Caco-2 (cell line): ENCODE measurements at regions not wholly inside any gene's neighbourhood (a gene's known extent, or its start where the extent isn't known, plus 50 kb on each side); places are given as distances from the start of the nearest gene placed in this dataset.

Source experiments
- BruUV-seq: library from RNA; stranded (reverse); fragments of 400-500 nt; replicated peaks from 2 replicates; lab custom pipeline; 2021; lab: Mats Ljungman, UMichigan
- CTCF ChIA-PET: fragments of 300-600 bp; sonication (Branson Sonifier 250); formaldehyde crosslinking; loops from one replicate; lab custom pipeline; 2022; ENCODE audit warnings: antibody characterized with exemption; lab: Charles Lee
- POLR2A ChIA-PET: fragments of 300-600 bp; sonication (Branson Sonifier 250); formaldehyde crosslinking; loops from one replicate; lab custom pipeline; 2022; ENCODE audit warnings: antibody characterized with exemption; lab: Charles Lee
- DNase-seq, 2 experiments: peaks; one replicate each; pipeline versions ENCODE4 v3.0.0 to v3.0.0-alpha.2; 2020 to 2022
- H3K27me3 ChIP-seq: replicated peaks from 2 replicates; pipeline ENCODE4 v1.6.0; 2011; ENCODE audit warnings: low read length; ENCODE audit not compliant: control insufficient read depth, insufficient read depth
- H3K36me3 ChIP-seq: 2 replicates; pipeline ENCODE4 v1.5.1; 2011; ENCODE audit warnings: low read length; ENCODE audit not compliant: control insufficient read depth, insufficient read depth
- H3K4me1 ChIP-seq: fragments of 250-450 bp; sonication (Bioruptor Pico); 2 replicates; pipeline ENCODE4 v1.5.1; 2020; ENCODE audit warnings: mild to moderate bottlenecking
- H3K4me3 ChIP-seq: 2 replicates; pipeline ENCODE4 v1.5.1; 2011; ENCODE audit warnings: low read depth, mild to moderate bottlenecking, control low read depth, low read length
- H3K9me3 ChIP-seq: fragments of 250-450 bp; sonication (Bioruptor Pico); 2 replicates; pipeline ENCODE4 v1.5.1; 2020; ENCODE audit warnings: mild to moderate bottlenecking, moderate library complexity
- H3K27ac Mint-ChIP-seq: one replicate; pipeline ENCODE4 v1.8.0; 2022; ENCODE audit warnings: mixed read lengths; ENCODE audit not compliant: unreplicated experiment
- H3K27me3 Mint-ChIP-seq: one replicate; pipeline ENCODE4 v1.8.0; 2022; ENCODE audit warnings: mixed read lengths; ENCODE audit not compliant: insufficient read depth, unreplicated experiment
- H3K36me3 Mint-ChIP-seq: one replicate; pipeline ENCODE4 v1.8.0; 2022; ENCODE audit warnings: mild to moderate bottlenecking, mixed read lengths; ENCODE audit not compliant: insufficient read depth, unreplicated experiment
- H3K4me1 Mint-ChIP-seq: one replicate; pipeline ENCODE4 v1.8.0; 2022; ENCODE audit warnings: low read depth, mixed read lengths; ENCODE audit not compliant: unreplicated experiment
- H3K4me3 Mint-ChIP-seq: one replicate; pipeline ENCODE4 v1.8.0; 2022; ENCODE audit warnings: mild to moderate bottlenecking, moderate library complexity, mixed read lengths; ENCODE audit not compliant: unreplicated experiment
- H3K9me3 Mint-ChIP-seq: one replicate; pipeline ENCODE4 v1.8.0; 2022; ENCODE audit warnings: mixed read lengths; ENCODE audit not compliant: unreplicated experiment
- CTCF ChIP-seq, 2 experiments: fragments of 200-600 bp in 1 of 2; IDR thresholded peaks; 1 replicate in 1 of 2; 2 replicates in 1 of 2; pipeline versions ENCODE4 v1.5.1 to v1.8.0; 2011 to 2022; ENCODE audit warnings: antibody characterized with exemption in 1 of 2, control low read depth in 1 of 2, inconsistent platforms in 1 of 2, low read depth in 1 of 2, low read length in 1 of 2, mild to moderate bottlenecking in 1 of 2, moderate library complexity in 1 of 2; ENCODE audit not compliant: insufficient read depth in 1 of 2, severe bottlenecking in 1 of 2, unreplicated experiment in 1 of 2
- intact Hi-C: fragments of 100-400 bp; cut with micrococcal nuclease; formaldehyde crosslinking; loops from one replicate; pipeline ENCODE4 v1.10.0; 2022; ENCODE audit not compliant: unreplicated experiment

- TF ChIP-seq CTCF (IDR thresholded peaks at IDR 0.05; ENCODE audit: insufficient read depth in 1 of 2, low read depth in 1 of 2, low read length in 1 of 2, severe bottlenecking in 1 of 2, unreplicated experiment in 1 of 2): no peak
- Histone ChIP-seq H3K9me3 (no peaks in the 10 kb centered on the region), H3K36me3 (no peaks in the 10 kb centered on the region), H3K27me3 (no peaks in the 10 kb centered on the region), H3K4me3 (no peak overlapping the region), H3K4me1 (no peaks in the 10 kb centered on the region)
- Mint-ChIP-seq H3K4me3 (no peak overlapping the region), H3K27ac (no peak overlapping the region), H3K4me1 (no peaks in the 10 kb centered on the region), H3K36me3 (no peaks in the 10 kb centered on the region), H3K27me3 (no peaks in the 10 kb centered on the region), H3K9me3 (no peaks in the 10 kb centered on the region)
- DNase-seq: no peak
- ChIA-PET CTCF (no interaction called here), POLR2A (no interaction called here)
- BruUV-seq: no TSS peak
- intact Hi-C loops: no loop called here
These were observed 716.4 kb upstream of the MARCKS start for GRCh38 chr6:113140721-113141120.

- intact Hi-C loops: no loop called here
- BruUV-seq: no TSS peak
- no peaks in the 10 kb centered on the region for H3K9me3 ChIP-seq
These were observed 715.2 kb upstream of the MARCKS start for GRCh38 chr6:113141901-113142300.

GRCh38 chr6:113142671-113143174 is 714.4 kb upstream of the MARCKS start:
- no peak overlapping the region for H3K4me3 Mint-ChIP-seq
- TF ChIP-seq CTCF (IDR thresholded peaks at IDR 0.05; ENCODE audit: insufficient read depth in 1 of 2, low read depth in 1 of 2, low read length in 1 of 2, severe bottlenecking in 1 of 2, unreplicated experiment in 1 of 2): no peak
- no peaks in the 10 kb centered on the region for H3K27me3 Mint-ChIP-seq
- Histone ChIP-seq H3K4me3 (no peak overlapping the region), H3K27me3 (no peaks in the 10 kb centered on the region), H3K9me3 (no peaks in the 10 kb centered on the region), H3K36me3 (no peaks in the 10 kb centered on the region), H3K4me1 (no peaks in the 10 kb centered on the region)
- no TSS peak for BruUV-seq
- intact Hi-C loops: no loop called here
- H3K9me3 Mint-ChIP-seq: no peaks in the 10 kb centered on the region
- POLR2A ChIA-PET: no interaction called here
- no peaks in the 10 kb centered on the region for H3K36me3 Mint-ChIP-seq
- DNase-seq: no peak
- CTCF ChIA-PET: no interaction called here
- no peak overlapping the region for H3K27ac Mint-ChIP-seq
- no peaks in the 10 kb centered on the region for H3K4me1 Mint-ChIP-seq

More at GRCh38 chr6:113141901-113142300, 715.2 kb upstream of the MARCKS start:
- no peak overlapping the region for H3K4me3 ChIP-seq
- Mint-ChIP-seq H3K27me3 (no peaks in the 10 kb centered on the region), H3K4me3 (no peak overlapping the region), H3K9me3 (no peaks in the 10 kb centered on the region), H3K36me3 (no peaks in the 10 kb centered on the region), H3K4me1 (no peaks in the 10 kb centered on the region), H3K27ac (no peak overlapping the region)
- POLR2A ChIA-PET: no interaction called here
- H3K36me3 ChIP-seq: no peaks in the 10 kb centered on the region
- no peaks in the 10 kb centered on the region for H3K4me1 ChIP-seq
- H3K27me3 ChIP-seq: no peaks in the 10 kb centered on the region
- no peak for TF ChIP-seq CTCF (IDR thresholded peaks at IDR 0.05; ENCODE audit: insufficient read depth in 1 of 2, low read depth in 1 of 2, low read length in 1 of 2, severe bottlenecking in 1 of 2, unreplicated experiment in 1 of 2)
- DNase-seq: no peak
- CTCF ChIA-PET: no interaction called here
